Gastrocnemius medialis (tissue), 4 donors: ENCODE measurements at regions not wholly inside any gene's neighbourhood (a gene's known extent, or its start where the extent isn't known, plus 50 kb on each side); places are given as distances from the start of the nearest gene placed in this dataset.

ENCODE experiments used
- CTCF ChIP-seq, 5 experiments: fragments of 450-650 bp in 3 of 5; fragments of 200-600 bp in 2 of 5; sonication (generic) in 2 of 5; IDR thresholded peaks in 4 of 5; conservative IDR thresholded peaks in 1 of 5; 1 replicate in 4 of 5; 2 replicates in 1 of 5; pipeline ENCODE4 v1.5.1; 2016 to 2019; ENCODE audit warnings: antibody characterized with exemption in 5 of 5, mild to moderate bottlenecking in 3 of 5, moderate library complexity in 3 of 5
- POLR2A ChIP-seq, 2 donors: fragments of 450-650 bp; IDR thresholded peaks; one replicate each; pipeline ENCODE4 v1.6.1; 2017; ENCODE audit warnings: antibody characterized with exemption in 2 of 2, mild to moderate bottlenecking in 2 of 2, moderate library complexity in 2 of 2

- no peak for TF ChIP-seq CTCF (IDR thresholded peaks at IDR 0.05 in 4 of 5, conservative IDR thresholded peaks at IDR 0.05 in 1 of 5)
- TF ChIP-seq POLR2A (IDR thresholded peaks at IDR 0.05) = no peak
Observed at GRCh38 chr14:86575141-86575540, 1045.2 kb downstream of the FLRT2 start.
